ENCODE measurements at regions not wholly inside any gene's neighbourhood (a gene's known extent, or its start where the extent isn't known, plus 50 kb on each side); places are given as distances from the start of the nearest gene placed in this dataset.

- TF ChIP-seq YY1 (IDR thresholded peaks at IDR 0.05; ENCODE audit: insufficient read depth, insufficient read length) (no peak), ZNF274 (IDR thresholded peaks at IDR 0.05; ENCODE audit: low read depth, low read length) (no peak), SUZ12 (IDR thresholded peaks at IDR 0.05; ENCODE audit: extremely low read depth, insufficient read depth, insufficient read length) (no peak)
These were observed 1821.8 kb upstream of the PIK3C3 start for GRCh38 chr18:40133253-40133652.

Measured in NT2/D1 (cell line).